ENCODE measurements at regions not wholly inside any gene's neighbourhood (a gene's known extent, or its start where the extent isn't known, plus 50 kb on each side); places are given as distances from the start of the nearest gene placed in this dataset.

GRCh38 chr2:4415171-4415570, 711.8 kb downstream of the DCDC2C start:
- TF ChIP-seq CTCF (IDR thresholded peaks at IDR 0.05; ENCODE audit: insufficient read depth, low read length, severe bottlenecking) = no peak
- H3K27me3 ChIP-seq (ENCODE audit: control insufficient read depth, insufficient read depth, low read length) = no peaks in the 10 kb centered on the region
- no peaks in the 10 kb centered on the region for H3K36me3 ChIP-seq (ENCODE audit: control insufficient read depth, insufficient read depth, low read length)
- H3K4me3 ChIP-seq (ENCODE audit: low read depth, low read length) = no peak overlapping the region
- no peak for FAIRE-seq
- no peak for DNase-seq (ENCODE audit: low read depth)

GRCh38 chr2:4415810-4416413, 712.5 kb downstream of the DCDC2C start:
- Histone ChIP-seq H3K27me3 (ENCODE audit: control insufficient read depth, insufficient read depth, low read length) (no peaks in the 10 kb centered on the region), H3K4me3 (ENCODE audit: low read depth, low read length) (no peak overlapping the region), H3K36me3 (ENCODE audit: control insufficient read depth, insufficient read depth, low read length) (no peaks in the 10 kb centered on the region)
- FAIRE-seq (no peak), DNase-seq (ENCODE audit: low read depth) (no peak)
- TF ChIP-seq CTCF (IDR thresholded peaks at IDR 0.05; ENCODE audit: insufficient read depth, low read length, severe bottlenecking) = no peak

- FAIRE-seq (no peak), DNase-seq (ENCODE audit: low read depth) (no peak)
- H3K36me3 ChIP-seq (ENCODE audit: control insufficient read depth, insufficient read depth, low read length) = no peaks in the 10 kb centered on the region
Observed at GRCh38 chr2:4416431-4416830, 713.1 kb downstream of the DCDC2C start.

GRCh38 chr2:4417771-4418170, 714.4 kb downstream of the DCDC2C start:
- no peak overlapping the region for H3K4me3 ChIP-seq (ENCODE audit: low read depth, low read length)
- no peaks in the 10 kb centered on the region for H3K36me3 ChIP-seq (ENCODE audit: control insufficient read depth, insufficient read depth, low read length)
- no peaks in the 10 kb centered on the region for H3K27me3 ChIP-seq (ENCODE audit: control insufficient read depth, insufficient read depth, low read length)
- no peak for TF ChIP-seq CTCF (IDR thresholded peaks at IDR 0.05; ENCODE audit: insufficient read depth, low read length, severe bottlenecking)
- DNase-seq (ENCODE audit: low read depth) (no peak), FAIRE-seq (no peak)

More at GRCh38 chr2:4416431-4416830, 713.1 kb downstream of the DCDC2C start:
- no peak for TF ChIP-seq CTCF (IDR thresholded peaks at IDR 0.05; ENCODE audit: insufficient read depth, low read length, severe bottlenecking)
- no peak overlapping the region for H3K4me3 ChIP-seq (ENCODE audit: low read depth, low read length)
- H3K27me3 ChIP-seq (ENCODE audit: control insufficient read depth, insufficient read depth, low read length) = no peaks in the 10 kb centered on the region

- TF ChIP-seq CTCF (IDR thresholded peaks at IDR 0.05; ENCODE audit: insufficient read depth, low read length, severe bottlenecking) = no peak
- Histone ChIP-seq H3K27me3 (ENCODE audit: control insufficient read depth, insufficient read depth, low read length) (no peaks in the 10 kb centered on the region), H3K36me3 (ENCODE audit: control insufficient read depth, insufficient read depth, low read length) (no peaks in the 10 kb centered on the region), H3K4me3 (ENCODE audit: low read depth, low read length) (no peak overlapping the region)
- no peak for DNase-seq (ENCODE audit: low read depth)
- no peak for FAIRE-seq
Observed at GRCh38 chr2:4420032-4420431, 716.7 kb downstream of the DCDC2C start.

- TF ChIP-seq CTCF (IDR thresholded peaks at IDR 0.05; ENCODE audit: insufficient read depth, low read length, severe bottlenecking) = no peak
- DNase-seq (ENCODE audit: low read depth) = no peak
- Histone ChIP-seq H3K4me3 (ENCODE audit: low read depth, low read length) (no peak overlapping the region), H3K36me3 (ENCODE audit: control insufficient read depth, insufficient read depth, low read length) (no peaks in the 10 kb centered on the region), H3K27me3 (ENCODE audit: control insufficient read depth, insufficient read depth, low read length) (no peaks in the 10 kb centered on the region)
- FAIRE-seq = no peak
Observed at GRCh38 chr2:4424153-4424552, 720.8 kb downstream of the DCDC2C start.
